HG03439 (cell line): ENCODE measurements at regions not wholly inside any gene's neighbourhood (a gene's known extent, or its start where the extent isn't known, plus 50 kb on each side); places are given as distances from the start of the nearest gene placed in this dataset.

Experiments
- ATAC-seq: cut with Tn5 transposase; IDR thresholded peaks from one replicate; pipeline ENCODE4 v1.9.1; 2021; ENCODE audit warnings: mild to moderate bottlenecking, moderate library complexity; ENCODE audit not compliant: unreplicated experiment

- no peak for ATAC-seq
Observed at GRCh38 chr12:58761308-58761707, 159.0 kb downstream of the LRIG3 start.

GRCh38 chr12:58764100-58764953, 156.0 kb downstream of the LRIG3 start:
- no peak for ATAC-seq

DNA sequence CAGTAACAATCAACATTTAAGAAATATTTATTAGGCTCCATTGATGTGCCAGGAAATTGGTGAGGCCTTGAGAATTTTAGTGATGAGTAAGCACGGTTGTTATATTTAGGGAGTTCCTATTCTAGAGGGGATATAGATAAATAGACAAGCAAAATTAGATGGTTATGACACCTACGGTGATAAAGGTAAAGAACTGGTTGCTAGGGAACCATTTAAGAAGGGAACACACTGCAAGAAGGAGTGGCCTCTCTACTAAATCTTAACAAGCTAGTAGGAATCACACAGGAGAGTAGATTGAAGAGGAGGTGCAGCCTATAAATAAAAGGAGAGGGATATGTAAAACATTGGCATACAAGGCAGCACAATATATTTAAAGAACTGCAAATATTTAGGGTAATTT, 155.2 kb downstream of the LRIG3 start:
- no peak for ATAC-seq

GRCh38 chr12:58765653-58766512, 154.4 kb downstream of the LRIG3 start:
- ATAC-seq, result no peak

GRCh38 chr12:58766513-58766870, 153.8 kb downstream of the LRIG3 start:
- no peak for ATAC-seq

- ATAC-seq, result no peak
Observed at GRCh38 chr12:58767496-58767895, 152.8 kb downstream of the LRIG3 start.

GRCh38 chr12:58773986-58774385, 146.3 kb downstream of the LRIG3 start:
- ATAC-seq, result no peak

DNA sequence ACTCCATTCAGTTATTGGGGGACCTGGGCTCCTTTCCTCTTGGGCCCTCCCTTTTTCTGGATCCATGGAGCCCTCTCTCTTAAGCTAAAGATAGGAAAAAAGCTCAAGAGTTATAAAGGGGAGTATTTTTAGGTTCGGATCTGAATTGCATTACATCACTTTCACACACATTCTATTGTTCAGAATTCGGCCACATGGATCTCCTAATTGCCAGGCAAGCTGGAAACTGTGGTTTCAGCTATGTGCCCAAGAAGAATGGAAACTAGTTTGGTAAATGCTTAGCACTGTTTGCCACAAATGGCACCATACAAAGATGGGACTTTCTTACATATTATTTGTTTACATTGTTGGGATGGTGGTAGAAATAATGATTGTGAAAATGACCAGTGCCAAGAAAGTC, 145.6 kb downstream of the LRIG3 start:
- ATAC-seq, result no peak

DNA sequence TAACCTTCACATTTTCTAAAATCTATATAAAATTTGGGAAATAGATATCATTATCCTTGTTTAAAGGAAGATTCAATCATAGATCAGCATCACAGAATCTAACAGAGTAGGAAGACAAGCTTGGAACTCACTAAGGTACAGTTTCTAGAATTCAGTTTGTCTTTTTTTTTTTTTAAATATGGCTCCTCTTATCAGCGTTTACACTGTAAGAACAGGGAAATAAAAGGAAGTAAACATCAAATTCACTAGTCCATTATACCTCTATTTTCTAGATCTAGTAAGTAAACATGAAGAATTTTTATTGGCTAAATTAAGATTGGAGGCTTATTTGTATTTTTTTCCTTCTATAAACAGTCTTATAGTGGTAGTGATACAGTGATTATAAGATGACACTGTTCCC, 144.9 kb downstream of the LRIG3 start:
- ATAC-seq, result no peak

- no peak for ATAC-seq
Observed at GRCh38 chr12:58776144-58776543, 144.2 kb downstream of the LRIG3 start.

DNA sequence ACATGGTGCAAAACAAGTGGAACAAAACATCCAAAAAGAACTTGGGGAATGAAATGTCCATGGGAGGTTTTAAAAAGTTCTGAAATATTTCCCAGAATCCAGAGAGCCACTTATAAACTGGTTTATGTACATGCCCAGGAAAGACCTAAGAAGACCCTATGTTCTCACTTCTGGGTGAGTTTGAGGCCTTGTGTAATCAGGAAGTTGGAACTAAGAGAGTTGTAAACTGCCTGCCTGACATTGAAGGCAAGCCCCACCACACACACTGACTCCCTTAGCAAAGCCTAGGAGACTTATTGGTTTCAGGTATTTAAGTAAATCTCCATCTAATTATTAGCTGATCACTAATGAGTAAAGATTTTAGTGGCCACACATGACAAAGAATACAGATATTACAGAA, 142.5 kb downstream of the LRIG3 start:
- no peak for ATAC-seq

DNA sequence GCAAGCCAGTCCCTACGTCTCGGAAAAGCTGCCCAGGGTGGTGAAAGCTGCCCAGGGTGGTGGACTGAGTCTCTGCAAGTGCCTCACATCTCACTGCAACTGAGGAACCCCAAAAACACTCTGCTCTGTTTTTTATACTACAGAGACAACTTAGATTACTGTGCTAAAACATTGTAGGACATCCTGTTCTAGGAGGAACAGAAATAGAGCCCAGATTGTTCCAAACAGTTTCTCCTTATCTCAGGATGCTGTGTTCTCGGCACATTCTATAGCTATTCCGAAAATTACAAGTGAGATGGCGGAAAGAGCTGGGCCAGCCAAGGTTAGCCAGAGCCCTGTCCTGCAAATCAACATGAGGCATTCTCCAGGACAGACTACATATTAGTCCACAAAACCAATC, 138.7 kb downstream of the LRIG3 start:
- no peak for ATAC-seq

DNA sequence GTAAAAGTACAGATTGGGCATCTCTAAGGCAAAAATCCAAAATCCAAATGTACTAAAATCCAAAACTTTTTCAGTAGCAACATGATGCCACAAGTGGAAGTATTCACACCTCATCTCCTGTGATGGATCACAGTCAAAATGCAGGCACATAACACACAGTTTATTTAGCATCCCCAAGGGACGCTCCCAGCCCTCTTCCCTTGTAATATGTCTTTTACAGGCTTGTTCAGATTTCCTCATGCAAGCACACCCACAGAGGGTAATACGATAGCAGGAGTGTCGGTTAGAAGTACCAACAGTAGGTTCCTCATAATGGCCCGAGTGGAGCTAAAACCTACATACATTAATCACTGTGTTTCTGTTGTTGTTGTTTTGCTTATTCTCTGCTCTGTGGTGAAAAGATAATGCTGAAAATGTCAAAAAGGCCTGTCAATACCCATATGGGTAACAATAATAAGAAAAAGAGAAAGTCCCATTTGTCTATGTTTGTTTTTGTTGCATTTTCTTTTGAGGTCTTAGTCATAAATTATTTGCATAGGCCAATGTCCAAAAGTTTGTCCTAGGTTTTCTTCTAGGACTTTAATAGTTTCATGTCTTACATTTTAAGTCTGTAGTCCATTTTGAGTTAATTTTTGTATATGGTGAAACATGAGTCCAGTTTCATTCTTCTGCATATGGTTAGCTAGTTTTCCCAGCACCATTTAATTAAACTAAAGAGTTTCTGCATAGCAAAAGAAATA, 133.1 kb downstream of the LRIG3 start:
- no peak for ATAC-seq

DNA sequence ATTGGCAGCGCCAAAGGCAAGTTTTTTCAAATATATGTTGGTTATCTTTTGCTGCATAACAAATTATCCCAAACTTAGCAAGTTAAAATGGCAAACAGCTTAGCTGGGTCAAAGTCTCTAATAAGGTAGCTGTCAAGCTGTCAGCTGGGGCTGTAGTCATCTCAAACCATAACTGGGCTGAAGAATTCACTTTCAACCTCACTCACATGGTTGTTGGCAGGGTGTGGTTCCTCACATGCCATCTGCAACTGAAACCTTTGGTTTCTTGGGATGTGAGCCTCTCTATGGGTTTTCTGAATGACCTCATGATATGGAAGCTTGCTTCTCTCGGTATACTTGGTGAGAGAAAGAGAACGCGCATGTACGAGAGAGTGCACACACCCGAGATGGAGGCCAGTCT, 125.4 kb downstream of the LRIG3 start:
- no peak for ATAC-seq

GRCh38 chr12:58795825-58796224, 124.5 kb downstream of the LRIG3 start:
- no peak for ATAC-seq

- no peak for ATAC-seq
Observed at GRCh38 chr12:58801986-58802385, 118.3 kb downstream of the LRIG3 start.

DNA sequence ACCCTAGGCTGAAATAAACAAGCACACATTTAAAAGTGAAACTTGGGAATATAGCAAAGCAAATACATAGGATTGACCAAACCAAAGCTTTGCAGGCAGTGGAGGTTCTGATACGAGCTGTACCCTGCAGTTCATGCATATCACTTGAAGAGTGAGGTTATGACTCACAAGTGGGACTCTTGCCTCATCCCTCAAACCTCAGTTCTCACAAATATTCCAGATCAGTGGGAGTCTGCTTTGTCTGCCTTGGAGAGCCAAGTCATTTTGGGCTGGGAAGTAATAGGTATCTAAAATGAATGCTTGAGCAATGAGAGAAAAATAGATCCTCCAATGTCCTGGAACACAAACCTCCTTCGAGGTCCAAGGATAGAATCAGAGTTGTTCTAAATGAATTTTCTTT, 116.4 kb downstream of the LRIG3 start:
- no peak for ATAC-seq

- no peak for ATAC-seq
Observed at GRCh38 chr12:58804749-58805148, 115.6 kb downstream of the LRIG3 start.

GRCh38 chr12:58809064-58809607, 111.2 kb downstream of the LRIG3 start:
- ATAC-seq, result no peak

GRCh38 chr12:58811346-58811745, 109.0 kb downstream of the LRIG3 start:
- no peak for ATAC-seq

DNA sequence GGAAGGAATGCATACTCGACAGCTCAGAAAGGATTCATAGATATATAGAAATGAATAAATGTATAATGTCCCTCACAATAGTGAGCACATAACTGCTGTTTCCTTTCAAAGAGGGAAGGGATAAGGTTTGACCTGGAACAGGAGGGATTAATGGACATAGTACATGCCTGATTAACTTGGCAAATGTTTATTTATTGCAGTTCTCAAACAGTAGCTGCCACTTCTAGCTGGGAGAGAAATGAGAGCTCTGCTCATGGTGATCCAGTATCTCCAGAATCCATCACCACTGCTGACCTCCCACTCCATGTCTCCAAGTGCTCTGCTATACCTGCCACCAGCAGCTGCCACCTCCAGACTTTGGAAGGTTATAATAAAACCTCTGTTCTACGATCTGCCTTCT, 108.1 kb downstream of the LRIG3 start:
- ATAC-seq, result no peak
